ENCODE measurements at regions not wholly inside any gene's neighbourhood (a gene's known extent, or its start where the extent isn't known, plus 50 kb on each side); places are given as distances from the start of the nearest gene placed in this dataset.
A peak's percentile ranks its signal among the peaks of the same experiment; 100 is the strongest.

GRCh38 chr2:64258566-64258965 is 114.3 kb upstream of the PELI1 start:
- H3K4me3 ChIP-seq (replicated peaks; ENCODE audit: low read depth, low read length), result no peak overlapping the region
- TF ChIP-seq CTCF (IDR thresholded peaks at IDR 0.05; ENCODE audit: low read depth, low read length, missing control alignments), result no peak
- no peak for DNase-seq (ENCODE audit: extremely low read depth, low read depth)

GRCh38 chr2:64259312-64259711 is 115.1 kb upstream of the PELI1 start:
- no peak overlapping the region for H3K4me3 ChIP-seq (replicated peaks; ENCODE audit: low read depth, low read length)
- no peak for DNase-seq (ENCODE audit: extremely low read depth, low read depth)
- no peak for TF ChIP-seq CTCF (IDR thresholded peaks at IDR 0.05; ENCODE audit: low read depth, low read length, missing control alignments)

GRCh38 chr2:64260093-64260803 is 116.0 kb upstream of the PELI1 start:
- TF ChIP-seq CTCF (IDR thresholded peaks at IDR 0.05; ENCODE audit: low read depth, low read length, missing control alignments), result no peak
- no peak for DNase-seq (ENCODE audit: extremely low read depth, low read depth)
- H3K4me3 ChIP-seq (replicated peaks; ENCODE audit: low read depth, low read length), result no peak overlapping the region

- no peak overlapping the region for H3K4me3 ChIP-seq (replicated peaks; ENCODE audit: low read depth, low read length)
- TF ChIP-seq CTCF (IDR thresholded peaks at IDR 0.05; ENCODE audit: low read depth, low read length, missing control alignments), result no peak
- no peak for DNase-seq (ENCODE audit: extremely low read depth, low read depth)
Observed at GRCh38 chr2:64260817-64261216, 116.6 kb upstream of the PELI1 start.

GRCh38 chr2:64262071-64262470 is 117.9 kb upstream of the PELI1 start:
- TF ChIP-seq CTCF (IDR thresholded peaks at IDR 0.05; ENCODE audit: low read depth, low read length, missing control alignments), result no peak
- no peak for DNase-seq (ENCODE audit: extremely low read depth, low read depth)

GRCh38 chr2:64262816-64263215 is 118.6 kb upstream of the PELI1 start:
- no peak for DNase-seq (ENCODE audit: extremely low read depth, low read depth)
- no peak overlapping the region for H3K4me3 ChIP-seq (replicated peaks; ENCODE audit: low read depth, low read length)
- no peak for TF ChIP-seq CTCF (IDR thresholded peaks at IDR 0.05; ENCODE audit: low read depth, low read length, missing control alignments)

More at GRCh38 chr2:64262071-64262470, 117.9 kb upstream of the PELI1 start:
- H3K4me3 ChIP-seq (replicated peaks; ENCODE audit: low read depth, low read length), result no peak overlapping the region

GRCh38 chr2:64263315-64263714 is 119.1 kb upstream of the PELI1 start:
- no peak overlapping the region for H3K4me3 ChIP-seq (replicated peaks; ENCODE audit: low read depth, low read length)
- DNase-seq (ENCODE audit: extremely low read depth, low read depth), result peak; percentile 92
- TF ChIP-seq CTCF (IDR thresholded peaks at IDR 0.05; ENCODE audit: low read depth, low read length, missing control alignments), result no peak
